ENCODE measurements at regions not wholly inside any gene's neighbourhood (a gene's known extent, or its start where the extent isn't known, plus 50 kb on each side); places are given as distances from the start of the nearest gene placed in this dataset.

DNA sequence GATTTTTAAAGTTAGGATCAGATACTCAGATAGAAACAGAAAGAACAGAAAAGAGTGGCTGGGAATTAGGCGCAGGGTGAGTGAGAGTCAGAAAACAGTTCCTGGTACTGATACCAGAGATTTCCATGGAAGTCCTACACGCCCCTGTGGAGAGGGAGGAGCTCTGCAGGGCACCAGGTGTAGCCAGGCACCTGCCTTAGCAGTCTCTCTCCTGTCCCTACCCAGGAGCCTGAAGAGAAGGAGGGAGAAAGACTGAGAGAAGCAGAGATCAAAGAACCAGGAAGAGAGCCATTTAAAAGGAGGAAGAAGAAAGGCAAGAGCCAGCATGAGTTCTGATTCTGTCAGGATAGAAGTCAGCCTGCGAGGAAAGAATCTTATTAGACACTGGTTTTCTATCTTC is 65.0 kb downstream of the CBLN1 start:
- no peak for DNase-seq

DNA sequence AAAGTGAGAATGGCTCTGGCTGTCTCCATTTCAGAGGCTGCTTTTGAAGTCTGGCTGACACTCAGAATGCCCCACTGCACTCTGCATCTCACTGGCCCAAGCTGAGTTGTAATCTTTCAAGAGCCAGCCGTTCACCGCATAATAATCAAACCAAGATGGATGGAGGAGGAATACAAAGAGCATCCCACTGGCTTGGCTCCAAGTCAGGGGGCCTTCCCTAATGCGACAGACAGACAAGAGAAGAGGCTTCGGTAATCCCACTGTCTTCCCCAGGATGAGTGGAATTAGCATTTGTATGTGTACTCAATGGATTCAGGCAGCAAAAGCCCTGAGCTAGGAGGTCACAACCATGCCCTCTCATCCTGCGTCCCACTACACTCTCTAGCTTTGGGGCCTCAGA is 68.0 kb downstream of the CBLN1 start:
- DNase-seq, result no peak

DNA sequence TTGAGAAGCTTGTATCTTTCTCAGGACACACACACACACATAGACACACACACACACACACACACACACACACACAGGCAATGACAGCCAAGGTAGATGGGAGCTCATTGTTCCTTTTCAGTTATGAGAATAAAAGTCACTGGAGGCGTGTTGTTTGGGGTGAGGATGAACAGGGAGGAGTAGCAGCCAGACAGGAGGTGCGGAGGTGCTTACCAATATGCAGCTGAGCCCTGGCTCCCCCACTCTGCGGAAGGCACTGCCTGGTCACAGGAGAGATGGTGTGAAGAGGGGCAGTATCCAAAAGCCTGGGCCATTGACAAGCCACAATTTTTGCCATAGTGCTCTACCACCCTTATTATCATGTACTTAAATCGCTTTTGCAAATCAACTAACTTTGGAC is 77.4 kb downstream of the CBLN1 start:
- DNase-seq, result no peak

DNA sequence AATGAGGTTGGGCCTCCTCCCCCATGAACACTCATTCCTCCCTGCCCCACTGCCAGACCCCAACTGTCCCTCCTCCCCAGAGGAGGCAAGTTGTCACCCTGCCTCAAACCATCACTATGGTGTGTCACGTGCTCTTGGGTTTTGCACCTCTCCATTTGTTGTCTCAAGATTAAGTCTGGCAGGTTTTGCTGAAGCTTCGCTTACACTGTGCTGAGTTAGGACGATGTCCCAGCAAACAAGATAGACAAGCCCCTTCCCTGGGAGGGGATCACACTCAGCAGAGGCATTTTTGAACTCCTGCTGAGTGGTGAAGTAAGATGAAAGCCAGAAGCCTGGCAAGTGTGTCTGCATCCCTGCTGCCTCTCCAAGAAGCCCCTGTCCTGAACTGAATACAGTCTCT is 78.3 kb downstream of the CBLN1 start:
- no peak for DNase-seq

DNA sequence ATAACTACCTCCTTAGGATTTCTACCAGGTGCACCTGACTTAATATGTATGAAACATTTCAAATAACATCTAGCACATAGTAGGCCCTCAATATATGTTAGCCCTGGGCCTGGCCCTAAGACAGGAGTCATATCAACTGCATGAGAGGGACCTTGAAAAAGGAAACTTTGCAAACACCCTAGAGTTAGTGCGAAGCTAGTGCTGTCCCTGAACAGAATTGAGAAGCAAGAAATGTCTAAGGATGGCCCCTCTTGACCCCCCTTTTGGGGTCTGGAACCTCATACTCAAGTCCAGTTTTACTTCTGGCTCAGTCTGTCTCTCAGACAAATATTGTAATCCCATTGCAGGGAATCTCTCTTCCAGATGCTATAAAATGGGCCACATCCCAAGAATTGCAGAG is 80.5 kb downstream of the CBLN1 start:
- DNase-seq, result no peak

DNA sequence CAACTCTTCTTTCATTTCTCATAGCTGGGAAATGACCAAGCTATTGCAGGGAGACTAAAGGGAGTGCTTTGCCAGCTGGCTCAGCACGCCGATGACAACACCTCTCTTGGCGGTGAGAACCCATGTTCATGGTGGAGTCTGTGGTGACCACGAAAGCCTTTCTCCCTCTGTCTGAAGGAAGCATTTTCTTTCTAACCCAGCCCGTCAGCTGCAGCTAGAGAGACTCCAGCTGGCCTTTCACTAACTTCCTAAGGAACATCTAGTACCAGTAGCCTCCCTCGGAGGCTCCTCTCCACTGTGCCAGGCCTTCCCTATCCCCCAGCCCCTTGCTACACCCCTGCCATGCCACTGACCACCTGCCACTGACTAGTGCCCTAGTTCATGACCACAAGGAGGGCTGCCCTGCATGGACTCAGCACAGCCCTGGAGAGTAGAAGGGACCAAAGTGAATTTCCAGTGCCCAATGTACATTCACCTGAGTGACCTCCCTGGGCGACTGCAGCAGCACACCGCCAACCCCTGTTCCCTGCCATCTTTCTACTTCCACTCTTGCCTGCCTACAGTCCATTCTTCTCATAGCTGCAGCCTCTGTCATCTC is 81.3 kb downstream of the CBLN1 start:
- no peak for DNase-seq

DNA sequence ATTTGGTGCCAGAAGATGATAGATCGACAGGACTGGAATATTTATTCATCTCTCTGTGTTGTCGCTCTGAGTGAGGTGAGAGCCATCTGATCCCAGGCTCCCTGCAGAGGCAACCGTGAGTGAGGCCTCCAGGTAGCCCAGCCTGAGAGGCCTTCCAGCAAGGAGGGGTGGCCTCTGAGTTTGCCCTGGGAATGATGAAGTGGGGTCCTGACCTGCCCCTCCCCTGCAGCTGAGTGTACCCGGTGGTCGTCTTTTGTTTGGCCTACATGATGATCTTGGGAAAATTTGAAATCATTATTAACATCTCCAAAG is 86.4 kb downstream of the CBLN1 start:
- no peak for DNase-seq

DNA sequence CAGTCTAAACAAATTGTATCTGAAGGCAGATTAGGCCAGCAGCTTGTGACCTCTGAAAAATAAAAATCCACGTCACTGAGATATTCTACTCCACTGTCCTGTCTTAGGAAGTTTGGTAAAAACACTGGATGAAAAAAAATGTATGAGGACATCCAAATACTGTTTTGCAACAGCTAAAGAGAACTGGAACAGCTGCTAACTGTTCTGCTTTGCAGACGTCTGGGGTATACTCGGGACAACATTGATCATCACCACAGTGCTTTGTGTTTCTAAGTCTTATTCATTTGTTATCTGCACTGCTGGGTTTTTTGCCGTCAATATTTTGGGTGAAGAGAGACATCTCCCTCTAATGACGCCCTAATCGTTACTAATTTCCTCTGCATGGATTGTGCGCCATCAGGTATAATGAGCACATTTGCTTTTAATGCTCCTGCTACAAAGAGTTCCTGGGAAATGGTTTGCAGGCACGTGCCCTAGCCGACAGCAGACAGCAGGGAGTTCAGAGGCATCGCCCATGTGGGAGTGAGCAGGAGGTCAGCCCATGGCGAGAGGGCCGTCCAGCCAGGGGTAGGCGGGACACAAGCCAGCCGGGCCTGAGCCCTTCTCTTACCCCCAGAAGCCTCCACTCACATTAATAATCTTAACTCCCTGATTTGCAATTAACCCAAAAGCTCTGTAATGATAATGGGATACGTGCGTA is 87.0 kb downstream of the CBLN1 start:
- DNase-seq, result no peak

DNA sequence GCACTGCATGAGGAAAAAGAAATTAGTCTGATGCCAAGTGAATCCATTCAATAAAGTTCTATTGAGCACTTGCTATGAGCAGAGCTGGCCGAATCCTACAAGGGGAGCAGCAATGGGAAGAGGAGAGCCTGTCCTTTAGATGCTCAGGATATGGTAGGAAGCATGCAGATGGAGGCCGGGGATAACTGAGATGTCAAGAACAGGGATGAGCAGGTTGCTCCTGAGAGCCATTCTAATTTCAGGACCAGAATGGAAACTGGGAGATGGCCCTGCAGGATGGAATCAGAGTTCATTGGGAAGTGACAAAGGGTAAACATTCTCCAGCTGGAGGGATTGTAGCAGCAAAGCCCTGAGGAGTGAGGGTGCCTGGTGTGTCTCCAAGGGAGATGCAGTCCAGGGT is 88.0 kb downstream of the CBLN1 start:
- DNase-seq, result no peak

DNA sequence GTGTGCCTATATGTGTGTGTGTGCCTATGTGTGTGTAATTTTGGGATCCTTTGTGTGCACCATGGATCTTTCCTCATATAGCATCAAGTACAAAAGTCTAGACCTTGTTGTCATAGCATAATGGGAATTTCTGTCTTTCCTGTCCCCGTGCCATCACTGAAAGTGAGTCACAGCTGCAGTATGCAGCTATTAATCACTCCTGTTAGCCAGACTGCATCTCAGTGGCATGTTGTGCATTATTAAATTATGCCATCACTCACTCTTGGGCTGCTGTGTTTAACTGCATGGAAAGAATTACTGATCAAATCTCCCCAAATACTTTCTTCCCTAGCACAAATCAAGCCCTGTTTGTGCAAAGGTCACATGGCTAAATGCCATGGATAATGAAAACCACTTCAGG is 92.4 kb downstream of the CBLN1 start:
- no peak for DNase-seq

DNA sequence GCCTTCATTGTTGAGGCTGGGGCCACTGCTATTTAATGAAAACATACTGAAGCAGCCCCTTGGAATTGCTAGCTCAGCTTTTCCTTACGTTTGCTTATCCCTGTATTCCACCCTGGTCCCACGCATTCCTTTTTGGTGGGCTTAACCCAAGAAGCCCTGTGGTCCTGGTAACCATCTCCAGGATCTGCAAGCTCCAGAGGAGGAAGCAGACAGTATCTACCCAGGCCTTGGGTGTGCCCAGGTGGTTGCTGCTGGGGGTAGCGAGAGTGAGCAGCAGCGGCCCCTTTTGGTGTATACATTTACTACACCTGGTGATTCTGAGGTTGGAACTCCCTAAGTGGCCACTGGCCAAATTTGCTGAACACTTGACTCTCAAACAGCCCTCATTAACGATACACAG is 97.7 kb downstream of the CBLN1 start:
- DNase-seq, result no peak

DNA sequence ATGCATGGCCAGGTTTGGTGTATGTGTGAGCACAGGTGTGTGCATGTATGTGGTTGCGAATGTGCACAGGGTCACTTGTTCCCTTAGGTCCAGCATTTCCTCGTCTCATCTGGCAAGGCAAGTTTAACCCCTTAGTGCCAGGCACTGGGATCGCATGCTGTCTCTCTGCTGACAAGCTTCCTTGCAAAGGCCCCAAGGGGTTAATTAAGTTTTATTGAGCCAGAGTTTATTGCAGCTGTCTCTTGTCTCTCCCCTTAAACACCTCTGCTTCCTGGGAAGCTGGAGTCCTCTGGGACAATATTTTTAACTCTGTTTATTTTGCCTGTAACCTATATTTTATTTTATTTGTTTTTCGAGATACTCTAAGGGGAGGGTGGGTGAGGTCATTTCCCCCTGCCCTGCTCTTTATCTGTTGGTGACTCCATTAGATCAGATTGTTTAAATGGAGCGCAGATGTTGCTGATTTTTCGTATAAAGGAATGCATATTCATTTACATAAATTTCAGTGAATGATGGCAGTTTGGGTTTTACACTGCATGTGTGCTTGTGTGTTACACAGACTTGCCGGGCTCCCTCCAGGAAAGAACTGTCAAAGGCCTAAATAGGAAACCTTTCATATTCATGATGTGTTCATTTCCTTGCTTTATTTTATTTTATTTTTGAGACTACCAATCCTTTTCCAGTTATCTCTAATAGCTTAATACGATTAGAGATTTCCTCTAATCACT is 99.7 kb downstream of the CBLN1 start:
- DNase-seq, result no peak

DNA sequence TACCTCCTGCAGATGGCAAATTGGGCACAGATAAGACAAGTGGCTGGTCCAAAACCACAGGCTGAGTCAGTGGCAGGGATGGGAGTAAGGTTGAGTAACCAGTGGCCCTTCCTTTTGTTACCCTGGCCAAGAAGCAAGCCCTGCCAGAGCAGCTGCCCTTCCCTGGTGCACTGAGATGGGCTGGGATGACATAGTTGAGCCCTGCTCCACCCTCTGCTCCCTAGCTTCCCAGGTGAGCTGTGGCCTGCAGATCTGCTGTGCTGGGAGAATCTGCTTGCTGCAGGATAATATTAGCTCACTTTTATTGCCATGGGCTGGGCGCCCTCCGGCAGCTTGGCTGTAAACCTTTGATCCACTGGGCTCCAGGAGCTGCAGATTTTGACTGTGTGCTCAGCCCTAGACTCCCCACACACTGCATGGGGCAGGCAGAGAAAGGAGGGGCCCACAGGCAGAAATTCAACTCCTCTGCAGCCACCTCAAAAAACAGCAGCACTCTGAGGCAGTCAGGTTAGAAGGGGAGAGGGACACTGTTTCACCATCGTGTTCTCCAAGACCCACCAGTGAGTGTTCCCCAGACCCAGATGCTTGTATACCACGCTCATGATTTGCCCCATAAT is 101.8 kb downstream of the CBLN1 start:
- no peak for DNase-seq

DNA sequence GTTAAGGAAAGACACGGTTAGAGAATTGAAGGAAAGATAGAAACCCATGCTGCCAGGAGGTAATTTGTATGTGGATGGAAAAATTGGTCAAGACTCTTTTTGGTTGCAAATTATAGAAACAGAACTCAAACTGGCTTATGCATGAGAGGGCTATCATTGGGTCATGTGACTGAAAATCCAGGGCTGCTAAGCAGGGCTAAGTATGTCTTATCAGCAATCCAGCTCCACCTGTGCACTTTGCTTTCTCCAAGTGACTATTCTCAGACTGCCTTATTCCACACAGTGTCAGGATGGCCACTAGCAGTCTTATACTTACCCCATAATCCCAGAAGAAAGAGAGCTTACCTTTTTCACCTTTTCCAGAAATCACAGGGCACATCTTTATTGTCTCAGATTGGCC is 113.5 kb downstream of the CBLN1 start:
- DNase-seq, result no peak

DNA sequence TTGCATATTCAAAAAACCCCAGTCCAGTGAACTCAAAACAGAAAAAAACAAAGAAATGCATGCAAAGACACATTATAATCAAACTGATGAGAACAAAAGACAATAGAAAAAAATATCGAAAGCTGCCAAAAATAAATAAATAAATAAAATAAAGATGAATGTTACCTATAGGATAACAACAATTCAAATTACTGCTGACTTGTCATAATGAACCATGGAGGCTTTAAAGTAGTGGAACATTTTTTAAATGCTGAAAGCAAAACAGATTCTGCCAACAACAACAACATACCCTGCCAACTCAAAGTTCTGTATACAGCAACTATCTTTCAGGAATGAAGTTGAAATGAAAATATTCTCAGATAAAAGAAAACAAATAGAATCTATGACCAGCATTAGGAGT is 116.6 kb downstream of the CBLN1 start:
- no peak for DNase-seq

DNA sequence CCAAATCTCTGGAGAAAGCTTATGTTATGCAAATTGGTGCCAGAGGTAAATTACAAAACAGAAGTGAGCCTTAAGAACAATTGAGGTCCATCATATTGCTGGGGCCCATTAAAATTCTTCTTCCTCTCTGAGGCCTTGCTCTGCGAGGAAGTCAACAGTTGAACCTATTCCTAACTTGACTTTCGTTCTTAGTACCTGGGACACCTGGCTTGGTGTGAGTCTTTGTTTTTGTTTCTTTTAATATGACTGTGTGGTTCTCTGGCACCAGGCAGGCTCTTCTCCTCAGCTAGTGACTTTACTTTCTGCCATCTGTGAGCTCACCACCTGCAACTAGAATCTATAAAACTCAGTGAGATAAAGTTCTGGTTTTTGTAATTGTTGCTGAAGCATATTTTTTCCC is 120.4 kb downstream of the CBLN1 start:
- DNase-seq, result no peak

DNA sequence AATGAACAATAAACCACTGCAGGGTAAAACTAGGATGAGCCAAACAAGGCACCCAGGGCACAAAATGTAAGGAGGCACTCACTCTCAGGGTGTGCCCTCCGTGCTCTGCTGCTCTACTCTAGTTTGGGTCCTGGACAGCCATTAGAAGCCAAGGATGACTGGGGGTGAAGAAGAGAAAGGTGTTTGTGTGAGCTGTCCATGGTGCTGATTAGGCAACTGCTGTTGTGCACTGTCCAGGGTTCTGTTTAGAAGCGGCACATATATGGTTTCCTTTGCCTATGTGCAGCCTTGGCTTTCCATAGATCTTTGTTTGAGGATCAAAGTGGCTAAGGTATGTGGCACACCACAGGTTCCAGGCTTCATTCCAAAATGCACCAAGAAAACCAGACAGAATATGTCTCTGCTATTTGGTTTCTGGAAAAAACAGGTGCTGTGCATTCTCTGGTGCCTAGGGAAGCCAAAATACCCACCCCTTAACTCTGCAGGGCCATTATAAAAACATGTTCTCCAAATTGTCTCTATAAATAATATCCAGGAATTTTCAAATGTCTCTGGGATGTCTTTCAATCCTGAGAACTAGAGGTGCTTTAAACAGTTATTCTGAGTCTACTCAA is 123.5 kb downstream of the CBLN1 start:
- peak; percentile 20 for DNase-seq

DNA sequence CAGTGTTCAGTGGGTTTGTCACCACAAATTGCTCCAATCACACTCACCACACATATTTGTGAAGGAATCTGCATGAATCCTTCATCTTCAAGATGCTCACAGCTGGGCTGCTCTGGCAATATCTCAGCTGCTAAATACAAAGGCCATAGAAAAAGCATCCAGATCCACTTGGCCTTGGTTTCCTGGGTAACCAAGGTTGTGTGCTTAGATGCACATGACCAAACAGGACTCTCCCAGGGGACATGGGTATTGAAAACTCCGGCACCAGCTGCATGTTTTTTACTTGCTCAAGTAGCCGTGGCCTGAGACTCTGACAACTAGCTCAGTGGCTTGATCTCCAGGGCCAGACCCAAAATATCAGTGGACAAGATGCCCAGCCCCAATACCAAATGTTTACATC is 131.3 kb downstream of the CBLN1 start:
- DNase-seq, result no peak

DNA sequence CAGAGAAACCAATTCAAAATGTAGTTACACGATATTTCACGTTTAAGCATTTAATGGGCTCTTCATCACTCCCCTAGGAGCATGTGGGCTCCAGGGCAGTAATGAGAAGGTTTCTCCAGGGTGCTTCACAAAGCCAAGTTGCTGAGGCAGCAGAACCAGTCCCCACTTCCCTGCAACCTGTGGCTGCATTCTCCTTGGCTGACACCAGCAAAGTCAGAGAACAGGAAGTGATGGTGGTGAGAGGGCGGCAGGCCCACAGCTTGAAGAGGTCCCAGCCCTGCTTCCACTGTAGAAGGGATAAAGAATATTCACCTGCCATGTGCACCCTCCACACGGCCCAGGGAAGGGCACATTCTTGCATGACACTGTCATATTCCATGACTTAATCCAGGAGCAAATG is 133.2 kb downstream of the CBLN1 start:
- no peak for DNase-seq

DNA sequence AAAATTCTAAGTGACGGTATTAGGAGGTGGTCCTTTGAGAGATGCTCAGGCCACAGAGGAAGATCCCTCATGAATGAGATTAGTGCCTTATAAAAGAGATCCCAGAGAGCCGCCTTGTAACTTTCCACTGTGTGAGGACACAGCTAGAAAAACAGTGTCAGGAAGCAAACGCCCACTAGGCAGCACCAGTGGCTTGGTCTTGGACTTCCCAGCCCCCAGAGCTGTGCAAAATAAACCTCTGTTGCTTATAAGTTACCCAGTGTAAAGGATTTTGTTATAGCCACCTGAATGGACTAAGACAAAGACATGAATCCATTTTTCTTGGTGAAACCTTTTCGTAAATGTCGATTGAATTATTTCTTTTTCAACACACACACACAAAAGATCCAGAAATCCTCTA is 141.0 kb downstream of the CBLN1 start:
- DNase-seq, result no peak

DNA sequence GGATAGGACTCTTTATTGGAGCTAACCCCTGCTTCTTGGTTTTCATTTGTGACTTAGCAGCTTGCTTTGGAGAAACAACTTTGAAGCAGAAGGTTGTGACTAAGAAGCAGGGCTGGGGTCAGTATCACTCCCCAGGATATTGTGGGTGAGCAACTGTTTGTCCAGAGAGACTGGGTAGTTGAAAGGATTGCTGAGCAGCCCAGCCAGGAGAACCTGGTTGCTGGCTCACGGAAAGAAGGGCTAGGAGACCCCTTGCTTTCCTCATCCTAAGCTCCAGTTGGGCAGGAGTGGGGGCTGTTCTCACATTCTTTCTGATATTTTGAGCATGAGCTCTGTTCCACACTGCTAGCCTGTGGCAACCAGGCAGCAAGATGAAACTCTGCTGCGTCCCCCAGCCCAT is 151.2 kb downstream of the CBLN1 start:
- DNase-seq, result no peak

DNA sequence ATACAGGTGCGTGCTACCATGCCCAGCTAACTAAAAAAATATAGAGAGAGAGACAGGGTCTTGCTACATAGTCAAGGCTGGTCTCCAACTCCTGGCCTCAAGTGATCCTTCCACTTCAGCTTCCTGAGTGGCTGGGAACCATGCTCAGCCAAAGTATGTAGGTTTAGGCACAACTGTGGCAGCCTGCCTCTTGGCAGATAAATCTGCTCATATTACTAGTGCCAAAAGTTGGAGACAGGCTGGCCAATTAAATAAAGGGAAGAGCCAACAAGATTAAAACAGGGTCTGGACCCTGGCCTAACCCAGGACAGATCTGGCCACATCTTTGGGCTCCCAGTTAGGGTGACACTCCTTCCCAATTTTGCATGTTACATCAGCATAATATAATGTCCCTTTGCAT is 151.7 kb downstream of the CBLN1 start:
- no peak for DNase-seq

DNA sequence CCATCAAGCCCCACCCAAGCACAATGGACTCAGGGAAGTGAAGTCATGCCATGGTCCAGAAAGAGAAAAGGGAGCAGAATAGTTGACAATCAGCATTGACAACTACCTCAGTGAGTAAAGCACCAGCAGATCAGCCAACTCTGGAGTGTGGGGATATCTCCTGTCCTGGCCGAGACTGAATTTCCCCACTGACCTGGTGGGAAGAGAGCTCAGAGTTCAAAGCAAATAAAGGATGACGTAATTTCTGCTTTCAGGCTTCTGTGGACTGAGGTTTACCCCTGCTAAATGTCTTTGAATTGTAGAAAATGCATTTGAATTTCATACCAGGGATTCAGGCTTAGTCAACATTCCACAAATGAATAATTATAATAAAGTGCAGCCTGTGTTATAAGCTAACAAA is 152.9 kb downstream of the CBLN1 start:
- no peak for DNase-seq

DNA sequence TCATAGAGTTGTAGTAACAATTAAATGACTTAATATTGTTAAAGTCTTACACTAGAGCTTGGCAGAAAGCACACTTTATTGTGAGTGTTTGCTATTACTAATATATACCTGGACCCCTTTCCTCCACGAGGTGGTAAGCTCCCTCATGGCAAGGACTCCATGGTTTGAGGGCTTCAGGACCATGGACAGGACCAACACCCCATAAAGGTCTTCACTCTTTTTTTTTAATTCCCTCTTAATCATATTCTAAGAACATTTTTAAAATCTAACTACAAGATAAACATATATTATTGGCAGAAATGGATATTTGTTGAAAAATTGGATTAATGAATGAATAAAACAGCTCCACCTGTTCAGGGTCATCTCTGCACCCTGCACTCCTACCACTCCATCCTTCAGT is 154.5 kb downstream of the CBLN1 start:
- no peak for DNase-seq
